OCI-LY3 (cell line): ENCODE measurements at regions not wholly inside any gene's neighbourhood (a gene's known extent, or its start where the extent isn't known, plus 50 kb on each side); places are given as distances from the start of the nearest gene placed in this dataset.

Experiments used
- CTCF ChIP-seq: fragments of 200-600, 300-600 bp; sonication (generic); IDR thresholded peaks from 2 replicates; pipeline ENCODE4 v1.5.1; 2014; ENCODE audit warnings: antibody characterized with exemption, low read length, low read depth
- EZH2phosphoT487 ChIP-seq: fragments of 200-600 bp; shearing (Covaris generic); IDR thresholded peaks from 2 replicates; pipeline ENCODE4 v1.6.1; 2018; ENCODE audit warnings: antibody characterized with exemption, mixed run types, low read depth

GRCh38 chr2:120945091-120945490 is 209.4 kb downstream of the GLI2 start:
- TF ChIP-seq CTCF = no peak
- TF ChIP-seq EZH2phosphoT487 = no peak
